ENCODE measurements at regions not wholly inside any gene's neighbourhood (a gene's known extent, or its start where the extent isn't known, plus 50 kb on each side); places are given as distances from the start of the nearest gene placed in this dataset.

DNA sequence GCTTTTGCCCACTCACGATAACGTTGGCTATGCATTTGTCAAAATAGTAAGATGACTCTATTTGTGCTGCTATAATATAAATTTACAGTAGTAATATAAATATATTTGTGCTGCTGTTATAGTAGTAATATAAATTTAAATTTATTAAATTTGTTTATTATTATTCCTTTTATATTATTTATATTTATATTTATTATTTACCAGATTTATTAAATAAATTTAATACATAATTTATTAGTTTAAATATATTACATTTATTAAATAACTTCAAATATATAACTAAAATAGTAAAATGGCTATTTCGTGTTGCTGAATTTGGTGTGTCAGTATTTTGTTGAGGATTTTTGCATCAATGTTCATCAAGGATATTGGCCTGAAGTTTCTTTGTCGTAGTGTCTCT lies 246.5 kb upstream of the FGF16 start:
- no peaks in the 10 kb centered on the region for H3K27me3 ChIP-seq (ENCODE audit: insufficient read depth, low read depth, low read length)
- H3K27ac ChIP-seq (ENCODE audit: low read length), result no peak overlapping the region
- no peak for TF ChIP-seq REST (IDR thresholded peaks at IDR 0.05; ENCODE audit: borderline replicate concordance)
- TF ChIP-seq SMC3 (conservative IDR thresholded peaks at IDR 0.05; ENCODE audit: poor library complexity), result no peak
- TF ChIP-seq MXI1 (conservative IDR thresholded peaks at IDR 0.05; ENCODE audit: poor library complexity, severe bottlenecking), result no peak
- TF ChIP-seq TAF1 (IDR thresholded peaks at IDR 0.05; ENCODE audit: low read depth), result no peak
- no peak for TF ChIP-seq EP300 (conservative IDR thresholded peaks at IDR 0.05; ENCODE audit: poor library complexity, severe bottlenecking)
- no peak for TF ChIP-seq EZH2 (IDR thresholded peaks at IDR 0.05; ENCODE audit: borderline replicate concordance, insufficient read depth, low read length, poor library complexity, severe bottlenecking)
- TF ChIP-seq RAD21 (conservative IDR thresholded peaks at IDR 0.05), result no peak
- TF ChIP-seq, protein P1, sequence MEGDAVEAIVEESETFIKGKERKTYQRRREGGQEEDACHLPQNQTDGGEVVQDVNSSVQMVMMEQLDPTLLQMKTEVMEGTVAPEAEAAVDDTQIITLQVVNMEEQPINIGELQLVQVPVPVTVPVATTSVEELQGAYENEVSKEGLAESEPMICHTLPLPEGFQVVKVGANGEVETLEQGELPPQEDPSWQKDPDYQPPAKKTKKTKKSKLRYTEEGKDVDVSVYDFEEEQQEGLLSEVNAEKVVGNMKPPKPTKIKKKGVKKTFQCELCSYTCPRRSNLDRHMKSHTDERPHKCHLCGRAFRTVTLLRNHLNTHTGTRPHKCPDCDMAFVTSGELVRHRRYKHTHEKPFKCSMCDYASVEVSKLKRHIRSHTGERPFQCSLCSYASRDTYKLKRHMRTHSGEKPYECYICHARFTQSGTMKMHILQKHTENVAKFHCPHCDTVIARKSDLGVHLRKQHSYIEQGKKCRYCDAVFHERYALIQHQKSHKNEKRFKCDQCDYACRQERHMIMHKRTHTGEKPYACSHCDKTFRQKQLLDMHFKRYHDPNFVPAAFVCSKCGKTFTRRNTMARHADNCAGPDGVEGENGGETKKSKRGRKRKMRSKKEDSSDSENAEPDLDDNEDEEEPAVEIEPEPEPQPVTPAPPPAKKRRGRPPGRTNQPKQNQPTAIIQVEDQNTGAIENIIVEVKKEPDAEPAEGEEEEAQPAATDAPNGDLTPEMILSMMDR (IDR thresholded peaks at IDR 0.05; ENCODE audit: poor library complexity, severe bottlenecking), result no peak
- TF ChIP-seq POLR2AphosphoS5 (IDR thresholded peaks at IDR 0.05), result no peak
- no peak overlapping the region for H3K4me3 ChIP-seq (ENCODE audit: low read length)
- H2AFZ ChIP-seq (ENCODE audit: low read depth, low read length), result no peak overlapping the region
- no peaks in the 10 kb centered on the region for H3K9me2 ChIP-seq (ENCODE audit: insufficient read depth, low read length)
- no peaks in the 10 kb centered on the region for H3K36me3 ChIP-seq (ENCODE audit: insufficient read depth, low read length)
- no peak overlapping the region for H3K4me2 ChIP-seq (ENCODE audit: low read length)
- no peaks in the 10 kb centered on the region for H4K20me1 ChIP-seq (ENCODE audit: insufficient read depth)
- H3F3A ChIP-seq (ENCODE audit: insufficient read depth, low read length, poor library complexity, severe bottlenecking), result no peaks in the 10 kb centered on the region
- no peak overlapping the region for H3K9ac ChIP-seq (ENCODE audit: low read length)
- no peaks in the 10 kb centered on the region for H3K9me3 ChIP-seq (ENCODE audit: low read length)
- H3K79me2 ChIP-seq (replicated peaks; ENCODE audit: insufficient read depth, low read length), result no peaks in the 10 kb centered on the region

GRCh38 chrX:77223046-77223445 lies 224.1 kb upstream of the FGF16 start:
- TF ChIP-seq, protein P1 (IDR thresholded peaks at IDR 0.05; ENCODE audit: poor library complexity, severe bottlenecking), result no peak
- TF ChIP-seq REST (IDR thresholded peaks at IDR 0.05; ENCODE audit: borderline replicate concordance), result no peak
- no peak for TF ChIP-seq SMC3 (conservative IDR thresholded peaks at IDR 0.05; ENCODE audit: poor library complexity)
- TF ChIP-seq TAF1 (IDR thresholded peaks at IDR 0.05; ENCODE audit: low read depth), result no peak
- no peak for TF ChIP-seq RAD21 (conservative IDR thresholded peaks at IDR 0.05)
- no peak for TF ChIP-seq MXI1 (conservative IDR thresholded peaks at IDR 0.05; ENCODE audit: poor library complexity, severe bottlenecking)
- Histone ChIP-seq H3K9me3 (ENCODE audit: low read length) (no peaks in the 10 kb centered on the region), H3K4me3 (ENCODE audit: low read length) (no peak overlapping the region), H3K9ac (ENCODE audit: low read length) (no peak overlapping the region), H3K9me2 (ENCODE audit: insufficient read depth, low read length) (no peaks in the 10 kb centered on the region), H3F3A (ENCODE audit: insufficient read depth, low read length, poor library complexity, severe bottlenecking) (no peaks in the 10 kb centered on the region), H3K27ac (ENCODE audit: low read length) (no peak overlapping the region), H2AFZ (ENCODE audit: low read depth, low read length) (no peak overlapping the region), H3K79me2 (replicated peaks; ENCODE audit: insufficient read depth, low read length) (no peaks in the 10 kb centered on the region), H3K36me3 (ENCODE audit: insufficient read depth, low read length) (no peaks in the 10 kb centered on the region), H4K20me1 (ENCODE audit: insufficient read depth) (no peaks in the 10 kb centered on the region), H3K4me2 (ENCODE audit: low read length) (no peak overlapping the region), H3K27me3 (ENCODE audit: insufficient read depth, low read depth, low read length) (no peaks in the 10 kb centered on the region)

Data from neural cell (in vitro differentiated cells).